H1 (cell line): ENCODE measurements at regions not wholly inside any gene's neighbourhood (a gene's known extent, or its start where the extent isn't known, plus 50 kb on each side); places are given as distances from the start of the nearest gene placed in this dataset.

Source experiments
- CBX5 ChIP-seq: fragments of 300-800, 300-1000 bp; sonication (generic); IDR thresholded peaks from 2 replicates; pipeline ENCODE4 v1.7.1; 2016; ENCODE audit warnings: antibody characterized with exemption, low read length, low read depth
- CHD1 ChIP-seq: IDR thresholded peaks from 2 replicates; pipeline ENCODE4 v1.6.1; 2012; ENCODE audit warnings: low read depth, low read length, improper control_type of control experiment
- CTCF ChIP-seq, 3 experiments: IDR thresholded peaks; 1 replicate in 2 of 3; 2 replicates in 1 of 3; pipeline versions ENCODE4 v1.5.1 to v1.6.1; 2011; ENCODE audit warnings: low read length in 3 of 3, mild to moderate bottlenecking in 3 of 3, inconsistent platforms in 2 of 3, low read depth in 1 of 3, moderate library complexity in 1 of 3; ENCODE audit not compliant: insufficient read depth in 1 of 3; ENCODE audit errors: control extremely low read depth in 1 of 3
- JUND ChIP-seq: IDR thresholded peaks from 2 replicates; pipeline ENCODE4 v1.6.1; 2011; ENCODE audit warnings: mild to moderate bottlenecking, improper control_type of control experiment, low read length
- NRF1 ChIP-seq: IDR thresholded peaks from 2 replicates; pipeline ENCODE4 v1.6.1; 2011; ENCODE audit warnings: mild to moderate bottlenecking, low read depth, low read length, improper control_type of control experiment
- POLR2A ChIP-seq, 2 experiments: IDR thresholded peaks; 1 replicate in 1 of 2; 2 replicates in 1 of 2; pipeline ENCODE4 v1.6.1; 2011; ENCODE audit warnings: low read depth in 2 of 2, low read length in 2 of 2, mild to moderate bottlenecking in 2 of 2; ENCODE audit errors: control extremely low read depth in 1 of 2
- RAD21 ChIP-seq, 2 experiments: IDR thresholded peaks in 1 of 2; conservative IDR thresholded peaks in 1 of 2; 2 replicates each; pipeline ENCODE4 v1.6.1; 2011; ENCODE audit warnings: low read depth in 2 of 2, low read length in 2 of 2, improper control_type of control experiment in 1 of 2, inconsistent platforms in 1 of 2, mild to moderate bottlenecking in 1 of 2, moderate library complexity in 1 of 2
- SIN3A ChIP-seq, 2 experiments: IDR thresholded peaks in 1 of 2; conservative IDR thresholded peaks in 1 of 2; 2 replicates each; pipeline ENCODE4 v1.6.1; 2011 to 2012; ENCODE audit warnings: low read length in 2 of 2, improper control_type of control experiment in 1 of 2, low read depth in 1 of 2, mild to moderate bottlenecking in 1 of 2
- SP1 ChIP-seq: IDR thresholded peaks from 2 replicates; pipeline ENCODE4 v1.6.1; 2011; ENCODE audit warnings: low read depth, low read length
- SP2 ChIP-seq: IDR thresholded peaks from 2 replicates; pipeline ENCODE4 v1.6.1; 2012; ENCODE audit warnings: mild to moderate bottlenecking, low read length, inconsistent platforms
- TBP ChIP-seq: IDR thresholded peaks from 2 replicates; pipeline ENCODE4 v1.6.1; 2011; ENCODE audit warnings: low read depth, low read length, improper control_type of control experiment
- TF ChIP-seq, protein P1 (sequence below): IDR thresholded peaks from 2 replicates; pipeline ENCODE4 v1.6.1; 2012; ENCODE audit warnings: low read length, inconsistent platforms

GRCh38 chr6:112431803-112432202 lies 84.7 kb downstream of the RFPL4B start:
- TF ChIP-seq SP2 (no peak), CTCF (IDR thresholded peaks at IDR 0.05; ENCODE audit: control extremely low read depth in 1 of 3, insufficient read depth in 1 of 3, low read depth in 1 of 3, low read length in 3 of 3) (no peak), CHD1 (no peak), TBP (no peak), SP1 (no peak), CBX5 (no peak), SIN3A (conservative IDR thresholded peaks at IDR 0.05 in 1 of 2, IDR thresholded peaks at IDR 0.05 in 1 of 2; ENCODE audit: low read depth in 1 of 2, low read length in 2 of 2) (no peak), JUND (no peak), RAD21 (IDR thresholded peaks at IDR 0.05 in 1 of 2, conservative IDR thresholded peaks at IDR 0.05 in 1 of 2; ENCODE audit: low read depth in 2 of 2, low read length in 2 of 2) (no peak), POLR2A (IDR thresholded peaks at IDR 0.05; ENCODE audit: control extremely low read depth in 1 of 2, low read depth in 2 of 2, low read length in 2 of 2) (no peak), NRF1 (no peak)
- TF ChIP-seq, protein P1, sequence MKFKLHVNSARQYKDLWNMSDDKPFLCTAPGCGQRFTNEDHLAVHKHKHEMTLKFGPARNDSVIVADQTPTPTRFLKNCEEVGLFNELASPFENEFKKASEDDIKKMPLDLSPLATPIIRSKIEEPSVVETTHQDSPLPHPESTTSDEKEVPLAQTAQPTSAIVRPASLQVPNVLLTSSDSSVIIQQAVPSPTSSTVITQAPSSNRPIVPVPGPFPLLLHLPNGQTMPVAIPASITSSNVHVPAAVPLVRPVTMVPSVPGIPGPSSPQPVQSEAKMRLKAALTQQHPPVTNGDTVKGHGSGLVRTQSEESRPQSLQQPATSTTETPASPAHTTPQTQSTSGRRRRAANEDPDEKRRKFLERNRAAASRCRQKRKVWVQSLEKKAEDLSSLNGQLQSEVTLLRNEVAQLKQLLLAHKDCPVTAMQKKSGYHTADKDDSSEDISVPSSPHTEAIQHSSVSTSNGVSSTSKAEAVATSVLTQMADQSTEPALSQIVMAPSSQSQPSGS, result no peak
